Spleen (tissue), 11 donors: ENCODE measurements at regions not wholly inside any gene's neighbourhood (a gene's known extent, or its start where the extent isn't known, plus 50 kb on each side); places are given as distances from the start of the nearest gene placed in this dataset.

ENCODE experiments used
- DNase-seq: peaks from one replicate; pipeline ENCODE4 v3.0.0-alpha.2; 2020
- H3K27ac ChIP-seq, 8 donors: fragments of 200-600 bp; sonication (generic) in 7 of 8; 1 replicate in 4 of 8; 2 replicates in 4 of 8; pipeline versions ENCODE4 v1.5.0 to v1.8.0; 2016 to 2021; ENCODE audit warnings: inconsistent platforms in 4 of 8, mild to moderate bottlenecking in 4 of 8, moderate library complexity in 1 of 8
- H3K27me3 ChIP-seq, 7 donors: fragments of 200-600 bp; sonication (generic) in 6 of 7; replicated peaks in 1 of 7; 1 replicate in 4 of 7; 2 replicates in 3 of 7; pipeline versions ENCODE4 v1.5.0 to v1.8.0; 2016 to 2021; ENCODE audit warnings: inconsistent platforms in 3 of 7, mild to moderate bottlenecking in 1 of 7
- H3K36me3 ChIP-seq, 6 donors: fragments of 200-600 bp; sonication (generic) in 5 of 6; 1 replicate in 4 of 6; 2 replicates in 2 of 6; pipeline versions ENCODE4 v1.5.0 to v1.8.0; 2016 to 2021; ENCODE audit warnings: inconsistent platforms in 2 of 6
- H3K4me1 ChIP-seq, 6 donors: fragments of 200-600 bp; sonication (generic) in 5 of 6; 1 replicate in 3 of 6; 2 replicates in 3 of 6; pipeline versions ENCODE4 v1.5.0 to v1.8.0; 2016 to 2021; ENCODE audit warnings: inconsistent platforms in 3 of 6
- H3K4me3 ChIP-seq, 8 donors: fragments of 200-600 bp; sonication (generic) in 7 of 8; 1 replicate in 4 of 8; 2 replicates in 4 of 8; pipeline versions ENCODE4 v1.5.0 to v1.8.0; 2016 to 2021; ENCODE audit warnings: inconsistent platforms in 4 of 8, mild to moderate bottlenecking in 4 of 8, moderate library complexity in 2 of 8
- H3K9me3 ChIP-seq, 8 donors: fragments of 200-600 bp; sonication (generic) in 7 of 8; 1 replicate in 4 of 8; 2 replicates in 4 of 8; pipeline versions ENCODE4 v1.5.0 to v1.8.0; 2016 to 2021; ENCODE audit warnings: inconsistent platforms in 4 of 8
- CTCF ChIP-seq, 11 experiments: fragments of 200-600 bp in 7 of 11; fragments of 450-650 bp in 4 of 11; sonication (generic) in 4 of 11; IDR thresholded peaks in 8 of 11; conservative IDR thresholded peaks in 3 of 11; 1 replicate in 7 of 11; 2 replicates in 4 of 11; pipeline versions ENCODE4 v1.4.0 to v1.8.0; 2016 to 2021; ENCODE audit warnings: antibody characterized with exemption in 11 of 11, inconsistent platforms in 4 of 11, mild to moderate bottlenecking in 1 of 11
- POLR2A ChIP-seq, 3 donors: fragments of 450-650 bp; IDR thresholded peaks; one replicate each; pipeline ENCODE4 v1.5.1; 2017; ENCODE audit warnings: antibody characterized with exemption in 3 of 3, mild to moderate bottlenecking in 1 of 3
- POLR2AphosphoS5 ChIP-seq, 3 donors: sonication (generic); formaldehyde crosslinking; IDR thresholded peaks; one replicate each; pipeline ENCODE4 v1.5.1; 2017; ENCODE audit warnings: antibody characterized with exemption in 3 of 3
- WGBS, 5 donors: extraction: QIAGEN DNeasy Blood & Tissue Kit in 3 of 5; methylation state at CpG; one replicate each; pipeline versions ENCODE4 v1.1.5 to v1.1.7; 2013 to 2018; 5-methylcytosine and 5-hydroxymethylcytosine counted together
- intact Hi-C: fragments of 100-400 bp; cut with DNase I; formaldehyde crosslinking; loops from one replicate; pipeline ENCODE4 v1.15.0; 2023; ENCODE audit warnings: low total_unique reads
- donor health status: healthy with polysubstance abuse.
- donor health status: DM: no; HTN: no; CAD: no; lungs with moderate emphysema.
- donor health status: DM: no; HTN: no; CAD: no.
- donor health status: Bipolar disorder and iron deficiency.
- donor health status: healthy.
- donor health status: DM: no; HTN: no; CAD: no.
- donor health status: DM: yes; HTN: yes; CAD: no.

GRCh38 chr20:51902933-51903332 is 100.6 kb upstream of the SALL4 start:
- 73 to 80% (median 77%) methylated on average over 6 of the region's 6 CpGs for WGBS, 5 donors
- Histone ChIP-seq H3K27me3 (peaks cover 0 to 3% (median 0%) of the 10 kb centered on the region in 7 donors), H3K4me3 (no peak overlapping the region), H3K27ac (no peak overlapping the region), H3K36me3 (no peaks in the 10 kb centered on the region), H3K9me3 (no peaks in the 10 kb centered on the region), H3K4me1 (no peaks in the 10 kb centered on the region)
- TF ChIP-seq CTCF (IDR thresholded peaks at IDR 0.05 in 8 of 11, conservative IDR thresholded peaks at IDR 0.05 in 3 of 11): no peak
- no peak for TF ChIP-seq POLR2AphosphoS5 (IDR thresholded peaks at IDR 0.05)
- no peak for TF ChIP-seq POLR2A (IDR thresholded peaks at IDR 0.05)
- DNase-seq: no peak
- intact Hi-C loops: no loop called here

GRCh38 chr20:51900443-51900842 is 98.1 kb upstream of the SALL4 start:
- Histone ChIP-seq H3K27me3 (peaks cover 0 to 3% (median 0%) of the 10 kb centered on the region in 7 donors), H3K9me3 (no peaks in the 10 kb centered on the region), H3K27ac (no peak overlapping the region), H3K4me3 (no peak overlapping the region), H3K36me3 (no peaks in the 10 kb centered on the region), H3K4me1 (no peaks in the 10 kb centered on the region)
- intact Hi-C loops: no loop called here
- TF ChIP-seq CTCF (IDR thresholded peaks at IDR 0.05 in 8 of 11, conservative IDR thresholded peaks at IDR 0.05 in 3 of 11) (no peak), POLR2AphosphoS5 (IDR thresholded peaks at IDR 0.05) (no peak), POLR2A (IDR thresholded peaks at IDR 0.05) (no peak)
- 76 to 98% (median 94%) methylated on average over 3 of the region's 3 CpGs for WGBS, 5 donors
- no peak for DNase-seq

- no peaks in the 10 kb centered on the region for H3K27me3 ChIP-seq
- H3K4me1 ChIP-seq: no peaks in the 10 kb centered on the region
- no peaks in the 10 kb centered on the region for H3K36me3 ChIP-seq
- H3K4me3 ChIP-seq: no peak overlapping the region
- H3K27ac ChIP-seq: no peak overlapping the region
- no peaks in the 10 kb centered on the region for H3K9me3 ChIP-seq
- intact Hi-C loops: no loop called here
- WGBS, 5 donors: 77 to 95% (median 89%) methylated on average over 7 of the region's 7 CpGs
- DNase-seq: no peak
- no peak for TF ChIP-seq CTCF (IDR thresholded peaks at IDR 0.05 in 8 of 11, conservative IDR thresholded peaks at IDR 0.05 in 3 of 11)
- TF ChIP-seq POLR2AphosphoS5 (IDR thresholded peaks at IDR 0.05): no peak
- no peak for TF ChIP-seq POLR2A (IDR thresholded peaks at IDR 0.05)
Measured at GRCh38 chr20:51899674-51900073, 97.4 kb upstream of the SALL4 start.

- H3K36me3 ChIP-seq: no peaks in the 10 kb centered on the region
- no peak for DNase-seq
Measured at GRCh38 chr20:51898788-51899187, 96.5 kb upstream of the SALL4 start.

More at GRCh38 chr20:51898788-51899187, 96.5 kb upstream of the SALL4 start:
- Histone ChIP-seq H3K4me3 (no peak overlapping the region), H3K27me3 (no peaks in the 10 kb centered on the region), H3K27ac (no peak overlapping the region), H3K4me1 (no peaks in the 10 kb centered on the region), H3K9me3 (no peaks in the 10 kb centered on the region)
- WGBS, 5 donors: 89 to 98% (median 95%) methylated on average over 4 to 6 of the region's 6 CpGs
- intact Hi-C loops: no loop called here
- TF ChIP-seq CTCF (IDR thresholded peaks at IDR 0.05 in 8 of 11, conservative IDR thresholded peaks at IDR 0.05 in 3 of 11): no peak
- TF ChIP-seq POLR2AphosphoS5 (IDR thresholded peaks at IDR 0.05): no peak
- no peak for TF ChIP-seq POLR2A (IDR thresholded peaks at IDR 0.05)
